ENCODE measurements at regions not wholly inside any gene's neighbourhood (a gene's known extent, or its start where the extent isn't known, plus 50 kb on each side); places are given as distances from the start of the nearest gene placed in this dataset.
"Not testable (repeated sequence)": the region's sequence is repeated elsewhere in the genome, so short reads cannot be mapped to it uniquely, and the experiment has no call there.

- Histone ChIP-seq H3K27ac (no peak overlapping the region), H3K4me1 (replicated peaks) (no peaks in the 10 kb centered on the region), H3K4me3 (no peak overlapping the region), H3K27me3 (replicated peaks; ENCODE audit: insufficient read depth) (no peaks in the 10 kb centered on the region), H3K9me3 (no peaks in the 10 kb centered on the region), H3K36me3 (no peaks in the 10 kb centered on the region)
- 52% methylated on average over 3 of the region's 3 CpGs for WGBS
- intact Hi-C loops (cut with DNase I) = no loop called here
- TF ChIP-seq POLR2A (IDR thresholded peaks at IDR 0.05) = no peak
- no peak for TF ChIP-seq POLR2AphosphoS5 (IDR thresholded peaks at IDR 0.05)
- TF ChIP-seq, protein P1, sequence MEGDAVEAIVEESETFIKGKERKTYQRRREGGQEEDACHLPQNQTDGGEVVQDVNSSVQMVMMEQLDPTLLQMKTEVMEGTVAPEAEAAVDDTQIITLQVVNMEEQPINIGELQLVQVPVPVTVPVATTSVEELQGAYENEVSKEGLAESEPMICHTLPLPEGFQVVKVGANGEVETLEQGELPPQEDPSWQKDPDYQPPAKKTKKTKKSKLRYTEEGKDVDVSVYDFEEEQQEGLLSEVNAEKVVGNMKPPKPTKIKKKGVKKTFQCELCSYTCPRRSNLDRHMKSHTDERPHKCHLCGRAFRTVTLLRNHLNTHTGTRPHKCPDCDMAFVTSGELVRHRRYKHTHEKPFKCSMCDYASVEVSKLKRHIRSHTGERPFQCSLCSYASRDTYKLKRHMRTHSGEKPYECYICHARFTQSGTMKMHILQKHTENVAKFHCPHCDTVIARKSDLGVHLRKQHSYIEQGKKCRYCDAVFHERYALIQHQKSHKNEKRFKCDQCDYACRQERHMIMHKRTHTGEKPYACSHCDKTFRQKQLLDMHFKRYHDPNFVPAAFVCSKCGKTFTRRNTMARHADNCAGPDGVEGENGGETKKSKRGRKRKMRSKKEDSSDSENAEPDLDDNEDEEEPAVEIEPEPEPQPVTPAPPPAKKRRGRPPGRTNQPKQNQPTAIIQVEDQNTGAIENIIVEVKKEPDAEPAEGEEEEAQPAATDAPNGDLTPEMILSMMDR (IDR thresholded peaks at IDR 0.05) = no peak
- DNase-seq (ENCODE audit: low spot score) = no peak
Observed at GRCh38 chr16:58866935-58867334, 132.8 kb upstream of the GOT2 start.

- DNase-seq (ENCODE audit: low spot score) = no peak
- Histone ChIP-seq H3K27ac (no peak overlapping the region), H3K27me3 (replicated peaks; ENCODE audit: insufficient read depth) (no peaks in the 10 kb centered on the region), H3K4me3 (no peak overlapping the region), H3K9me3 (no peaks in the 10 kb centered on the region), H3K4me1 (replicated peaks) (no peaks in the 10 kb centered on the region), H3K36me3 (no peaks in the 10 kb centered on the region)
- no peak for TF ChIP-seq POLR2A (IDR thresholded peaks at IDR 0.05)
- TF ChIP-seq POLR2AphosphoS5 (IDR thresholded peaks at IDR 0.05) = no peak
- TF ChIP-seq, protein P1 (IDR thresholded peaks at IDR 0.05) = no peak
- WGBS = 54% methylated on average over 1 of the region's 1 CpG
- intact Hi-C loops (cut with DNase I) = no loop called here
Observed at GRCh38 chr16:58863761-58864160, 129.6 kb upstream of the GOT2 start.

DNA sequence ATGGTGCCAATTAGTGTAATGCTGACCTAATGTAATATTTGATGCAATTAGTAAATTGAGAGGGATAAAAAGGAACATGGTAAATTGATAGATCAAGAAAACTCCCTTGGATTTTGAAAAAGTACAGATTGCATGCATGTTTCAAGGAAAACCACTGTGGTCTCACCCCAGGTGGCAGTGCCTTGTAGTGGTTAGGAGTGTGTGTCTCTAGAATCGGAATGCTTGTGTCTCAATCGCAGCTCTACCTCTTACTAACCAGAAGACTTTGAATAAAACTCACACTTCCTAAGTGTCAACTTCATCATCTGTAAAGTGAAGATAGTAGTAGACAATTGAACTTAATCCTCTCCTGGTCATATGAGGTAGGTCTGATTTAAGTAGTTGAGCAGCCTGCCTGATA lies 128.9 kb upstream of the GOT2 start:
- Histone ChIP-seq H3K9me3 (no peaks in the 10 kb centered on the region), H3K36me3 (no peaks in the 10 kb centered on the region), H3K4me3 (no peak overlapping the region), H3K27ac (no peak overlapping the region), H3K4me1 (replicated peaks) (no peaks in the 10 kb centered on the region), H3K27me3 (replicated peaks; ENCODE audit: insufficient read depth) (no peaks in the 10 kb centered on the region)
- TF ChIP-seq POLR2A (IDR thresholded peaks at IDR 0.05) (no peak), POLR2AphosphoS5 (IDR thresholded peaks at IDR 0.05) (no peak)
- TF ChIP-seq, protein P1 (IDR thresholded peaks at IDR 0.05) = no peak
- WGBS = 85% methylated on average over 2 of the region's 2 CpGs
- no peak for DNase-seq (ENCODE audit: low spot score)
- intact Hi-C loops (cut with DNase I) = no loop called here

GRCh38 chr16:58862334-58863021 lies 128.4 kb upstream of the GOT2 start:
- intact Hi-C loops (cut with DNase I) = no loop called here
- TF ChIP-seq, protein P1 (IDR thresholded peaks at IDR 0.05) = no peak
- TF ChIP-seq POLR2A (IDR thresholded peaks at IDR 0.05) (no peak), POLR2AphosphoS5 (IDR thresholded peaks at IDR 0.05) (no peak)
- Histone ChIP-seq H3K27me3 (replicated peaks; ENCODE audit: insufficient read depth) (no peaks in the 10 kb centered on the region), H3K27ac (no peak overlapping the region), H3K9me3 (no peaks in the 10 kb centered on the region), H3K36me3 (no peaks in the 10 kb centered on the region), H3K4me1 (replicated peaks) (no peaks in the 10 kb centered on the region), H3K4me3 (no peak overlapping the region)
- WGBS = 44% methylated on average over 9 of the region's 9 CpGs
- DNase-seq (ENCODE audit: low spot score) = no peak

DNA sequence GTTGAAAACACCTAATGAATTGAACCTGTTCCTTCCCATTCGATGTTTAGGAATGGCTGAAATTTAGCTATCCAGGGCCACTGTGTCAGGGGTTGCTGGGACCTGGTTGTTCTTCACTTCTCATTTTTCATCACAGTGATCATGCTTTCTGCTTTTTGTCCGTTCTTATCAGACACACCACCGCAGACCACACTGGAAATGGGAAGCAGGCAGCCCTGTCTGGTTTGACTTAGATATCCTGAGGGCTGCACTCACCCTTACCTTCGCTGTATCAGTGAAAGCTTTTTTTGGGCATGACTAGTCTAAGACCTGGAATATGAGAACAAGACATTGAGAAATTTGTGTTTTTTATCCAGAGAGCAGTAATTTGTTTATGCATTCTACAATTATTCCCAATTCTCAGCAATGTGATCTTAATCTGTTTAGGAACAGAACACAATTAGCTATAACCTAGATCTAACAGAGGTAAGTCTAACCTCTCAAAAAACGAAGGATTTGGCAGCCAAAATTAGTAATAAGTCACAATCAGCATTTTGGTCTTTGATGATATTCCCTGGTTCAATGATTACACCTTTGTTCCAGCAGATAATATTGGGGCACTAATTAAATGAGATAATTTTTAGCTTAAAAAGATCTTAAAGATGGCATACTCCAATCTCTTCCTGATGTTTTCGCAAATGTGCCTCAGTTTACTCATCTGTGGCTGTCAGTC lies 126.0 kb upstream of the GOT2 start:
- H3K9me3 ChIP-seq = no peaks in the 10 kb centered on the region
- no peaks in the 10 kb centered on the region for H3K36me3 ChIP-seq
- no peak overlapping the region for H3K4me3 ChIP-seq
- intact Hi-C loops (cut with DNase I) = no loop called here
- TF ChIP-seq POLR2A (IDR thresholded peaks at IDR 0.05) (no peak), POLR2AphosphoS5 (IDR thresholded peaks at IDR 0.05) (no peak)
- TF ChIP-seq, protein P1 (IDR thresholded peaks at IDR 0.05) = no peak
- no peaks in the 10 kb centered on the region for H3K27me3 ChIP-seq (replicated peaks; ENCODE audit: insufficient read depth)
- no peak for DNase-seq (ENCODE audit: low spot score)
- no peaks in the 10 kb centered on the region for H3K4me1 ChIP-seq (replicated peaks)
- WGBS = 72% methylated on average over 6 of the region's 6 CpGs
- no peak overlapping the region for H3K27ac ChIP-seq

DNA sequence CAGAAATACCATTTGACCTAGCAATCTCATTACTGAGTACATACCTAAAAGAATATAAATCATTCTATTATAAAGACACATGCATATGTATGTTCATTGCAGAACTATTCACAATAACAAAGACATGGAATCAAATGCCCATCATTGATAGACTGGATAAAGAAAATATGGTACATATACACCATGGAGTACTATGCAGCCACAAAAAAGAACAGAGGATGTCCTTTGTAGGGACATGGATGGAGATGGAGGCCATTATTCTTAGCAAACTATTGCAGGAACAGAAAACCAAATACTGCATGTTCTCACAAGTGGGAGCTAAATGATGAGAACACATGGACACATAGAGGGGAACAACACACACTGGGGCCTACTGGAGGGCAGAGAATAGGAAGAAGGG lies 124.5 kb upstream of the GOT2 start:
- H3K4me3 ChIP-seq; H3K36me3 ChIP-seq; intact Hi-C loops (cut with DNase I): not testable (repeated sequence)

More for the DNA sequence above, 124.5 kb upstream of the GOT2 start:
- H3K4me1 ChIP-seq (replicated peaks); H3K27me3 ChIP-seq (replicated peaks; ENCODE audit: insufficient read depth); DNase-seq (ENCODE audit: low spot score); H3K27ac ChIP-seq; H3K9me3 ChIP-seq: not testable (repeated sequence)

All from prostate gland (tissue), 2 donors.